Spinal cord (tissue), 9 donors: ENCODE measurements at regions not wholly inside any gene's neighbourhood (a gene's known extent, or its start where the extent isn't known, plus 50 kb on each side); places are given as distances from the start of the nearest gene placed in this dataset.

Experiments
- DNase-seq, 6 donors: peaks; one replicate each; pipeline versions ENCODE4 v3.0.0 to v3.0.0-alpha.2; 2013 to 2015; ENCODE audit warnings: low spot score in 6 of 6, low read depth in 4 of 6
- H3K27ac ChIP-seq: one replicate; pipeline ENCODE4 v1.5.1; 2013; ENCODE audit warnings: low read depth, low read length, control low read depth
- H3K27me3 ChIP-seq: one replicate; pipeline ENCODE4 v1.6.1; 2013; ENCODE audit warnings: low read length; ENCODE audit not compliant: control insufficient read depth, insufficient read depth
- H3K36me3 ChIP-seq: one replicate; pipeline ENCODE4 v1.6.1; 2013; ENCODE audit warnings: low read length; ENCODE audit not compliant: control insufficient read depth, insufficient read depth
- H3K4me1 ChIP-seq: one replicate; pipeline ENCODE4 v1.6.1; 2013; ENCODE audit warnings: low read length; ENCODE audit not compliant: control insufficient read depth, insufficient read depth
- H3K4me3 ChIP-seq: one replicate; pipeline ENCODE4 v1.5.1; 2013; ENCODE audit warnings: low read depth, low read length, control low read depth
- H3K9me3 ChIP-seq: one replicate; pipeline ENCODE4 v1.6.1; 2013; ENCODE audit warnings: low read length; ENCODE audit not compliant: control insufficient read depth, insufficient read depth
- WGBS: methylation state at CpG from one replicate; pipeline ENCODE4 v1.1.5; 2013; ENCODE audit warnings: missing lambda C conversion rate; ENCODE audit not compliant: insufficient coverage; 5-methylcytosine and 5-hydroxymethylcytosine counted together
- donor health status: healthy.

DNA sequence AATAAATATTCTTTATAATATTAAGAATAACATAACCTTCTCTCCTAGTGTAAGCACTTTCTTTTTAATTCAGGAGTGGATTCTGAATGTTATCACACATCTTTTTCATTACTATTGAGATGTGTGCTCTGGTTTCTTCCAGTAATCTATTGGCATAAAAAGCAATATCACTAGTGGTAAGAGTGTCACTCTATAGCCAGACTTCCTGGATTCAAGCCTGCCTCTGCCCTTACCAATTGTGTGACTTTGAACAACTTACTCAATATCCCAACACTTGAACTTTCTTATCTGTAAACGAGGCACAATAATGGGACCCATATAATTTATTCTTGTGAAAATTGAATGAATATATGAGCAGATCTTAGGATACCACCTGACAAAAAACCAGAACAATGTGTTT, 71.0 kb downstream of the SEM1 start:
- Histone ChIP-seq H3K4me1 (no peaks in the 10 kb centered on the region), H3K36me3 (no peaks in the 10 kb centered on the region), H3K27ac (no peak overlapping the region), H3K9me3 (peaks cover 1% of the 10 kb centered on the region), H3K27me3 (no peaks in the 10 kb centered on the region), H3K4me3 (no peak overlapping the region)
- no CpG with 5 or more reads among the region's 1 CpG for WGBS
- no peak for DNase-seq

DNA sequence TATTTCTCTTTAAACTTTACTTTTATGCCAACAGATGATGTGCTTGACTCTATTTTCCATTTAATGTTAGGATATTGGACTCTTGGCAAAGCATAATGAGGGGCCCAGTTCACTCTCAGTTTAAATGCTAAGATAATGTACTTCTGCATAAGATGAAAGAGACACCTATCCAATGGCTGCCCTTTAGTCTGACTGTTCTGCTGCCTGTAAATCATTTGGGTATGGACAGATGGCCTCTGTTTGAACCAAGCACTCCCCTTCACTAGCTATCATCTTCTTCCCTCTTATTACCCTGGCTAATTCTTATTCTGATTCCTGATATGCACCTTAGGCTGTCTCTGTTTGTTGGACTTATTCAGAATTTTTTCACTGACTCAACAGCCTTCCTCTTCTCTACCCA, 72.1 kb downstream of the SEM1 start:
- no peaks in the 10 kb centered on the region for H3K9me3 ChIP-seq
- H3K27me3 ChIP-seq: no peaks in the 10 kb centered on the region
- H3K27ac ChIP-seq: no peak overlapping the region
- no peak for DNase-seq
- H3K36me3 ChIP-seq: no peaks in the 10 kb centered on the region
- H3K4me1 ChIP-seq: no peaks in the 10 kb centered on the region
- no peak overlapping the region for H3K4me3 ChIP-seq

GRCh38 chr7:96636979-96637378, 72.7 kb downstream of the SEM1 start:
- no peak overlapping the region for H3K27ac ChIP-seq

DNA sequence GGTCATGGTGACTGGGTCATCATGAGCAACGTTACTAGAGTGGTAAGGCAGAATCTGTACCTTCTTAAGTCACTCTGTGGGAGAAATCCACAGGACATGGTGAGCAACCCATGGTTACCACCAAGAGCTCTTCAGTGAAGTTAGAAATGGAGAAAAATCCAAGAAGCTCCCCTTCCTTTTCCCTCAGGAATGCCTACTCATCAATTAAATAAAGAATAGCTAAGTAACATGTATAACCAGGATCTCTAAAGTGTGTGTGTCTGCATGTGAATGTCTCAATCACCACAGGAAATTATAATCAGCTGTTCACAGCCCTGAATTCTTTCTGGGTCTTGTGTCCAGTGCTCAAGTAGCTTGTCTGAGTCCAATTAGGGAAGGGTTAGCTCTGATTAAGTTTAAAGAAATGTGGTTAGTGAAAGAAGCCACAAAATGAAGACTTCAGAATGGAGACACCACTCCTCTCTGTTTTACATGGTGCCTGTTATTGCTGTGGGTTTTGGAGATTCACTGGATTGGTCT, 73.2 kb downstream of the SEM1 start:
- H3K36me3 ChIP-seq: no peaks in the 10 kb centered on the region
- H3K4me3 ChIP-seq: no peak overlapping the region
- no peak overlapping the region for H3K27ac ChIP-seq
- no peak for DNase-seq
- no CpG with 5 or more reads among the region's 1 CpG for WGBS
- no peaks in the 10 kb centered on the region for H3K27me3 ChIP-seq
- no peaks in the 10 kb centered on the region for H3K9me3 ChIP-seq
- H3K4me1 ChIP-seq: no peaks in the 10 kb centered on the region

More at GRCh38 chr7:96636979-96637378, 72.7 kb downstream of the SEM1 start:
- no peak for DNase-seq
- Histone ChIP-seq H3K9me3 (no peaks in the 10 kb centered on the region), H3K4me3 (no peak overlapping the region), H3K27me3 (no peaks in the 10 kb centered on the region), H3K36me3 (no peaks in the 10 kb centered on the region), H3K4me1 (no peaks in the 10 kb centered on the region)
- 100% methylated on average over 1 of the region's 3 CpGs for WGBS

- no peaks in the 10 kb centered on the region for H3K4me1 ChIP-seq
- no peaks in the 10 kb centered on the region for H3K36me3 ChIP-seq
- H3K9me3 ChIP-seq: no peaks in the 10 kb centered on the region
- no peak overlapping the region for H3K4me3 ChIP-seq
- 86% methylated on average over 2 of the region's 2 CpGs for WGBS
- DNase-seq: no peak
- H3K27ac ChIP-seq: no peak overlapping the region
- no peaks in the 10 kb centered on the region for H3K27me3 ChIP-seq
These were observed 79.8 kb downstream of the SEM1 start for GRCh38 chr7:96629884-96630283.

- no peaks in the 10 kb centered on the region for H3K27me3 ChIP-seq
- no peak overlapping the region for H3K4me3 ChIP-seq
- no CpG with 5 or more reads among the region's 2 CpGs for WGBS
- DNase-seq: no peak
- no peaks in the 10 kb centered on the region for H3K4me1 ChIP-seq
- no peak overlapping the region for H3K27ac ChIP-seq
- H3K36me3 ChIP-seq: no peaks in the 10 kb centered on the region
- no peaks in the 10 kb centered on the region for H3K9me3 ChIP-seq
These were observed 84.7 kb downstream of the SEM1 start for GRCh38 chr7:96624954-96625353.

GRCh38 chr7:96621932-96622331, 87.7 kb downstream of the SEM1 start:
- no peak overlapping the region for H3K4me3 ChIP-seq
- H3K9me3 ChIP-seq: no peaks in the 10 kb centered on the region
- no peaks in the 10 kb centered on the region for H3K27me3 ChIP-seq
- no peaks in the 10 kb centered on the region for H3K4me1 ChIP-seq
- H3K36me3 ChIP-seq: no peaks in the 10 kb centered on the region
- H3K27ac ChIP-seq: no peak overlapping the region
- no peak for DNase-seq

DNA sequence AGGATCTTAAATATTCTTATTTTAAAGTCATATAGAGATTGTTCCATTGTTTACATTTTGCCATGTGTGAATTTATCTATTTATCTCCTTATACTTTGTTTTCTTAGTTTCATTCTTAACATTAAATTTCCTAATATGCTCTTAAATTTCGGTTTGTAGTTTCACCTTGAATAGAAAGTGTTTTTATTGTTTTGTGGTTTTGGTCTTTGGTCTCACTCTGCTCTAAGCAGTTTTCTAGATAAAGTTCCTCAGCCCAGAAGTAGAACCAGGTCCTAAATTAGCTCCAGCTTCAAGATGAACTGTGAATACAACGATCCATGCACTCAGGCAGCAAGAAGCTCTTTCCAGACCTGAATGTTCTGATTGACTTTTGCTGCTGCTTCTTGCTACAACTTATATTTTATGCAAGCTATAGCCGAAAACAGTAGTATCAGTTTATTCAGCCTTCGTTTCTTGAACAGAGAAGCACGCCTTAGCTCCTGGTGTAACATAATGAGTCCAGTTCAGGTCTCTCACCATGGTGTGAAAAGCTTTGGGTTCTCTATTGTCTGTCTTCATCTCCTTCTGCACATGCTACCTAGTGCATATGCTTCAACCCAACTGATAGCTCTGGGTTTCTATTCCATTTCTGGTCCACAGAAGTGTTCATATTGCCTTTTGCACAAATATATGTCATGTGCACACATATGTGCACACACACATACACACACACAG, 95.3 kb downstream of the SEM1 start:
- no peak overlapping the region for H3K4me3 ChIP-seq
- no peaks in the 10 kb centered on the region for H3K9me3 ChIP-seq
- H3K36me3 ChIP-seq: no peaks in the 10 kb centered on the region
- DNase-seq: no peak
- H3K27me3 ChIP-seq: no peaks in the 10 kb centered on the region
- H3K4me1 ChIP-seq: no peaks in the 10 kb centered on the region
- H3K27ac ChIP-seq: no peak overlapping the region
- 87% methylated on average over 2 of the region's 5 CpGs for WGBS

DNA sequence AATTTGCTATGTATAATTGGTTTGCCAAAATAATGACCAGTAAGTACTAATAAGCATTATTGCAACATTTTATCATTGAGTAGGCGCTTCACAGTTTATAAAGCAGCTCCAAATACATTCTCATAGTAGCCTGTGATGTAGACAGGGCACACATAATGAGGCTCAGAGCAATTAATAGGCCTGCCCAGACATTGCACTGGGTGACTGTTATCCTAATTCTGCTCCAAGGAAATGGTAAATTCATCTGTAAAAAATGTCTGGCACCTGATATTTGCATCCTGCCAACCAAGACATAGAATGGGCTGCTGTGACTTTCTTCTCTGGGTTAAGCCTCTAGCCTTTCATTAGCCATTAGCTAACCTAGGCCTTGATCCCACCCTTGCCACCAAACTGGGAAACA, 97.6 kb downstream of the SEM1 start:
- no peaks in the 10 kb centered on the region for H3K36me3 ChIP-seq
- no peak for DNase-seq
- WGBS: no CpG with 5 or more reads among the region's 1 CpG
- H3K4me3 ChIP-seq: no peak overlapping the region
- H3K9me3 ChIP-seq: no peaks in the 10 kb centered on the region
- no peaks in the 10 kb centered on the region for H3K27me3 ChIP-seq
- H3K4me1 ChIP-seq: no peaks in the 10 kb centered on the region
- H3K27ac ChIP-seq: no peak overlapping the region

GRCh38 chr7:96605045-96605716, 104.5 kb downstream of the SEM1 start:
- no peaks in the 10 kb centered on the region for H3K36me3 ChIP-seq
- no peaks in the 10 kb centered on the region for H3K27me3 ChIP-seq
- H3K27ac ChIP-seq: no peak overlapping the region
- peak in 1 of 6 donors; percentile 23 for DNase-seq
- H3K9me3 ChIP-seq: no peaks in the 10 kb centered on the region
- no CpG with 5 or more reads among the region's 2 CpGs for WGBS
- no peaks in the 10 kb centered on the region for H3K4me1 ChIP-seq
- H3K4me3 ChIP-seq: no peak overlapping the region
